A673 (cell line): ENCODE measurements at regions not wholly inside any gene's neighbourhood (a gene's known extent, or its start where the extent isn't known, plus 50 kb on each side); places are given as distances from the start of the nearest gene placed in this dataset.

ENCODE experiments used
- BruUV-seq: library from RNA; stranded (reverse); fragments of 400-500 nt; replicated peaks from 2 replicates; lab custom pipeline; 2021; lab: Mats Ljungman, UMichigan
- CTCF ChIA-PET: fragments of 300-600 bp; sonication (Branson Sonifier 250); formaldehyde crosslinking; loops from one replicate; lab custom pipeline; 2022; ENCODE audit warnings: antibody characterized with exemption; lab: Charles Lee
- POLR2A ChIA-PET: fragments of 300-600 bp; sonication (Branson Sonifier 250); formaldehyde crosslinking; loops from one replicate; lab custom pipeline; 2022; ENCODE audit warnings: antibody characterized with exemption; ENCODE audit not compliant: low non-redundant PET; lab: Charles Lee
- DNase-seq: peaks from one replicate; pipeline ENCODE4 v3.0.0-alpha.2; 2015; ENCODE audit warnings: low spot score
- H3K27ac ChIP-seq: fragments of 200-600 bp; sonication (generic); 2 replicates; pipeline ENCODE4 v1.5.1; 2016; ENCODE audit warnings: mixed run types, low read depth, mild to moderate bottlenecking, mixed read lengths, antibody characterized with exemption, low read length; ENCODE audit not compliant: poor library complexity, severe bottlenecking
- H3K27me3 ChIP-seq: fragments of 200-600 bp; sonication (generic); replicated peaks from 2 replicates; pipeline ENCODE4 v1.6.1; 2017; ENCODE audit warnings: mixed run types, low read depth, mild to moderate bottlenecking, mixed read lengths, antibody characterized with exemption, low read length; ENCODE audit not compliant: insufficient read depth, poor library complexity
- H3K36me3 ChIP-seq: fragments of 200-600 bp; sonication (generic); 2 replicates; pipeline ENCODE4 v1.6.1; 2016; ENCODE audit warnings: mixed run types, mild to moderate bottlenecking, mixed read lengths, antibody characterized with exemption, low read length; ENCODE audit not compliant: insufficient read depth, poor library complexity, severe bottlenecking
- H3K4me1 ChIP-seq: fragments of 200-600 bp; sonication (generic); 2 replicates; pipeline ENCODE4 v1.6.1; 2017; ENCODE audit warnings: mixed run types, mild to moderate bottlenecking, mixed read lengths, antibody characterized with exemption, low read length; ENCODE audit not compliant: insufficient read depth, poor library complexity, severe bottlenecking
- H3K4me3 ChIP-seq: fragments of 200-600 bp; sonication (generic); 2 replicates; pipeline ENCODE4 v1.5.1; 2016; ENCODE audit warnings: low read depth, mixed run types, mild to moderate bottlenecking, mixed read lengths, low read length; ENCODE audit not compliant: poor library complexity, severe bottlenecking
- H3K9me3 ChIP-seq: fragments of 200-600 bp; sonication (generic); 2 replicates; pipeline ENCODE4 v1.6.1; 2016; ENCODE audit warnings: mixed run types, low read depth, mild to moderate bottlenecking, mixed read lengths, antibody characterized with exemption, low read length; ENCODE audit not compliant: poor library complexity, severe bottlenecking
- CTCF ChIP-seq: fragments of 300-800, 200-600 bp; sonication (generic); conservative IDR thresholded peaks from 2 replicates; pipeline ENCODE4 v1.5.1; 2017; ENCODE audit warnings: low read depth, mild to moderate bottlenecking, antibody characterized with exemption, low read length, moderate library complexity, mixed read lengths
- EZH2 ChIP-seq: fragments of 200-600 bp; sonication (generic); IDR thresholded peaks from 2 replicates; pipeline ENCODE4 v1.6.1; 2017; ENCODE audit warnings: borderline replicate concordance, low read depth, mild to moderate bottlenecking, mixed read lengths, antibody characterized with exemption, low read length; ENCODE audit not compliant: poor library complexity, severe bottlenecking
- intact Hi-C: fragments of 100-400 bp; cut with micrococcal nuclease; formaldehyde crosslinking; loops from one replicate; pipeline ENCODE4 v1.10.0; 2022; ENCODE audit not compliant: unreplicated experiment

- Histone ChIP-seq H3K36me3 (no peaks in the 10 kb centered on the region), H3K9me3 (no peaks in the 10 kb centered on the region), H3K4me1 (no peaks in the 10 kb centered on the region), H3K4me3 (no peak overlapping the region), H3K27me3 (no peaks in the 10 kb centered on the region), H3K27ac (no peak overlapping the region)
- ChIA-PET POLR2A (no interaction called here), CTCF (no interaction called here)
- no TSS peak for BruUV-seq
- no peak for DNase-seq
- intact Hi-C loops, result no loop called here
- no peak for TF ChIP-seq EZH2
- no peak for TF ChIP-seq CTCF
Measured at GRCh38 chr11:129723761-129724162, 91.9 kb upstream of the TMEM45B start.

- no peak overlapping the region for H3K27ac ChIP-seq
- H3K27me3 ChIP-seq, result no peaks in the 10 kb centered on the region
- ChIA-PET CTCF (no interaction called here), POLR2A (no interaction called here)
- no peaks in the 10 kb centered on the region for H3K36me3 ChIP-seq
- intact Hi-C loops, result no loop called here
- no peaks in the 10 kb centered on the region for H3K4me1 ChIP-seq
- no peak for DNase-seq
- no TSS peak for BruUV-seq
- TF ChIP-seq EZH2 (no peak), CTCF (no peak)
- H3K9me3 ChIP-seq, result no peaks in the 10 kb centered on the region
- no peak overlapping the region for H3K4me3 ChIP-seq
Measured at GRCh38 chr11:129724866-129725265, 90.8 kb upstream of the TMEM45B start.

- Histone ChIP-seq H3K27ac (no peak overlapping the region), H3K9me3 (no peaks in the 10 kb centered on the region), H3K4me3 (no peak overlapping the region), H3K4me1 (no peaks in the 10 kb centered on the region), H3K27me3 (no peaks in the 10 kb centered on the region), H3K36me3 (no peaks in the 10 kb centered on the region)
- POLR2A ChIA-PET, result no interaction called here
- CTCF ChIA-PET, result no interaction called here
- no peak for TF ChIP-seq CTCF
- no peak for TF ChIP-seq EZH2
- intact Hi-C loops, result no loop called here
- DNase-seq, result no peak
- BruUV-seq, result no TSS peak
Measured at GRCh38 chr11:129726179-129726578, 89.5 kb upstream of the TMEM45B start.
